WTC11 (cell line): ENCODE measurements at regions not wholly inside any gene's neighbourhood (a gene's known extent, or its start where the extent isn't known, plus 50 kb on each side); places are given as distances from the start of the nearest gene placed in this dataset.

Experiments used
- ATAC-seq: fragments of 200-7000 bp; cut with Tn5 transposase; 2 replicates; pipeline ENCODE4 v1.10.0; 2021; ENCODE audit warnings: mild to moderate bottlenecking, moderate library complexity
- CTCF ChIA-PET: fragments of 300-600 bp; sonication (Branson Sonifier 250); formaldehyde crosslinking; loops from one replicate; lab custom pipeline; 2021; ENCODE audit warnings: antibody characterized with exemption; lab: Charles Lee
- POLR2A ChIA-PET: fragments of 350-600 bp; sonication (Branson Sonifier 250); formaldehyde crosslinking; loops from one replicate; lab custom pipeline; 2021; ENCODE audit warnings: antibody characterized with exemption; lab: Charles Lee
- DNase-seq: peaks from one replicate; pipeline ENCODE4 v3.0.0; 2021; ENCODE audit warnings: low spot score
- H3K27ac Mint-ChIP-seq: 2 replicates; pipeline ENCODE4 v1.8.0; 2021; ENCODE audit warnings: mixed read lengths
- H3K27me3 Mint-ChIP-seq: 2 replicates; pipeline ENCODE4 v1.8.0; 2021; ENCODE audit warnings: low read depth, mild to moderate bottlenecking, moderate library complexity, mixed read lengths
- H3K36me3 Mint-ChIP-seq: 2 replicates; pipeline ENCODE4 v1.8.0; 2021; ENCODE audit warnings: mixed read lengths
- H3K4me1 Mint-ChIP-seq: 2 replicates; pipeline ENCODE4 v1.8.0; 2022; ENCODE audit warnings: mixed read lengths
- H3K4me3 Mint-ChIP-seq: 2 replicates; pipeline ENCODE4 v1.8.0; 2021; ENCODE audit warnings: mild to moderate bottlenecking, moderate library complexity, mixed read lengths
- H3K9me3 Mint-ChIP-seq: 2 replicates; pipeline ENCODE4 v1.8.0; 2021; ENCODE audit warnings: mixed read lengths
- ATF2 ChIP-seq: sonication (generic); formaldehyde crosslinking; IDR thresholded peaks from 2 replicates; pipeline ENCODE4 v1.8.1; 2022; ENCODE audit warnings: low read depth, missing genetic modification reagents, borderline replicate concordance
- CBFB ChIP-seq: sonication (generic); formaldehyde crosslinking; IDR thresholded peaks from 2 replicates; pipeline ENCODE4 v1.8.1; 2022; ENCODE audit warnings: mild to moderate bottlenecking, low read depth, missing genetic modification reagents
- FOXP1 ChIP-seq: sonication (generic); formaldehyde crosslinking; IDR thresholded peaks from 2 replicates; pipeline ENCODE4 v1.8.0; 2022; ENCODE audit warnings: missing genetic modification reagents, mild to moderate bottlenecking, moderate library complexity, borderline replicate concordance
- HMGXB4 ChIP-seq: sonication (generic); formaldehyde crosslinking; IDR thresholded peaks from 2 replicates; pipeline ENCODE4 v1.8.1; 2023; ENCODE audit warnings: mild to moderate bottlenecking, moderate library complexity, missing genetic modification reagents
- IRF1 ChIP-seq: sonication (generic); formaldehyde crosslinking; IDR thresholded peaks from 2 replicates; pipeline ENCODE4 v1.8.0; 2023; ENCODE audit warnings: missing genetic modification reagents
- MLX ChIP-seq: sonication (generic); formaldehyde crosslinking; IDR thresholded peaks from 2 replicates; pipeline ENCODE4 v1.8.1; 2023; ENCODE audit warnings: mild to moderate bottlenecking, missing genetic modification reagents, moderate library complexity
- MYBL2 ChIP-seq: sonication (generic); formaldehyde crosslinking; IDR thresholded peaks from 2 replicates; pipeline ENCODE4 v1.8.1; 2023; ENCODE audit warnings: mild to moderate bottlenecking, moderate library complexity, missing genetic modification reagents
- RORB ChIP-seq: fragments of 250-450 bp; sonication (Bioruptor Pico); IDR thresholded peaks from 2 replicates; pipeline ENCODE4 v1.9.0; 2021; ENCODE audit warnings: mild to moderate bottlenecking
- SMAD3 ChIP-seq: sonication (generic); formaldehyde crosslinking; IDR thresholded peaks from 2 replicates; pipeline ENCODE4 v1.8.0; 2022; ENCODE audit warnings: missing genetic modification reagents, mild to moderate bottlenecking, borderline replicate concordance
- SOX15 ChIP-seq: fragments of 250-450 bp; sonication (Bioruptor Pico); IDR thresholded peaks from 2 replicates; pipeline ENCODE4 v1.9.0; 2021; ENCODE audit warnings: mild to moderate bottlenecking
- SP1 ChIP-seq: sonication (generic); formaldehyde crosslinking; conservative IDR thresholded peaks from 2 replicates; pipeline ENCODE4 v1.8.1; 2022; ENCODE audit warnings: missing genetic modification reagents
- TEAD4 ChIP-seq: sonication (generic); formaldehyde crosslinking; IDR thresholded peaks from 2 replicates; pipeline ENCODE4 v1.8.0; 2022; ENCODE audit warnings: mild to moderate bottlenecking, missing genetic modification reagents
- USF1 ChIP-seq: sonication (generic); formaldehyde crosslinking; IDR thresholded peaks from 2 replicates; pipeline ENCODE4 v1.8.0; 2022; ENCODE audit warnings: mild to moderate bottlenecking, missing genetic modification reagents
- ZNF138 ChIP-seq: sonication (generic); formaldehyde crosslinking; conservative IDR thresholded peaks from 2 replicates; pipeline ENCODE4 v1.8.1; 2022; ENCODE audit warnings: mild to moderate bottlenecking, moderate library complexity, missing genetic modification reagents
- ZNF219 ChIP-seq: sonication (generic); formaldehyde crosslinking; IDR thresholded peaks from 2 replicates; pipeline ENCODE4 v1.8.0; 2023; ENCODE audit warnings: missing genetic modification reagents, mild to moderate bottlenecking, borderline replicate concordance
- ZNF263 ChIP-seq: sonication (generic); formaldehyde crosslinking; IDR thresholded peaks from 2 replicates; pipeline ENCODE4 v1.8.1; 2022; ENCODE audit warnings: low read depth, mild to moderate bottlenecking, moderate library complexity, missing genetic modification reagents
- ZNF317 ChIP-seq: sonication (generic); formaldehyde crosslinking; IDR thresholded peaks from 2 replicates; pipeline ENCODE4 v1.8.1; 2023; ENCODE audit warnings: low read depth, mild to moderate bottlenecking, moderate library complexity, missing genetic modification reagents, borderline replicate concordance
- ZNF423 ChIP-seq: fragments of 250-450 bp; sonication (Bioruptor Pico); IDR thresholded peaks from 2 replicates; pipeline ENCODE4 v2.1.2; 2022; ENCODE audit warnings: mild to moderate bottlenecking, moderate library complexity
- TF ChIP-seq, protein P1 (sequence below): fragments of 250-450 bp; sonication (Bioruptor Pico); IDR thresholded peaks from 2 replicates; pipeline ENCODE4 v2.1.2; 2022; ENCODE audit warnings: mild to moderate bottlenecking, moderate library complexity
- TF ChIP-seq, protein P2 (sequence below): sonication (generic); formaldehyde crosslinking; IDR thresholded peaks from 2 replicates; pipeline ENCODE4 v1.8.1; 2022; ENCODE audit warnings: missing genetic modification reagents, borderline replicate concordance
- TF ChIP-seq, protein P3 (sequence below): sonication (generic); formaldehyde crosslinking; IDR thresholded peaks from 2 replicates; pipeline ENCODE4 v1.8.1; 2023; ENCODE audit warnings: mild to moderate bottlenecking, missing genetic modification reagents

DNA sequence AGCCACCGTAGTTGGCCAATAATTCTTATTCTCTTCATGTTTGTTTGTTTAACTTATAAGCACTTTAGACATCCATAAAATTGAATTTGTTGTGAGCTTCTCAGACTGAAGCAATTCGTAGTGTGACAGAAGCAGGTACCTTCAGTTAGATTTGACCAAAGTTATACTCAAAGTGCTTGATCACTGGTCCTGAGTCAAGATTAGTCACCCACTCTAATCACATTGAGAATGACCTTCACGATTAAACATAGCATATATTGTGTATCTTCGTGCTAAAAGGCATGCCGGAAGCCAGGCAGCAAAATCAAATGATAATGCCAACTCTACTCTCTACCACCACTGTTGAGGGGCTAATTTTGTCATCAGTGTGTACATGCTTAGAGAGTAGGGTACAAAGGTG lies 763.7 kb upstream of the MBL2 start:
- no peak overlapping the region for H3K27ac Mint-ChIP-seq
- H3K27me3 Mint-ChIP-seq: no peaks in the 10 kb centered on the region; the same call in 1 of the 2 replicates
- POLR2A ChIA-PET: no interaction called here
- peaks cover 12% of the 10 kb centered on the region for H3K36me3 Mint-ChIP-seq
- TF ChIP-seq ZNF138 (CRISPR knock-in tag) (no peak), ATF2 (no peak), HMGXB4 (CRISPR knock-in tag) (no peak), CBFB (no peak)
- TF ChIP-seq, protein P1, sequence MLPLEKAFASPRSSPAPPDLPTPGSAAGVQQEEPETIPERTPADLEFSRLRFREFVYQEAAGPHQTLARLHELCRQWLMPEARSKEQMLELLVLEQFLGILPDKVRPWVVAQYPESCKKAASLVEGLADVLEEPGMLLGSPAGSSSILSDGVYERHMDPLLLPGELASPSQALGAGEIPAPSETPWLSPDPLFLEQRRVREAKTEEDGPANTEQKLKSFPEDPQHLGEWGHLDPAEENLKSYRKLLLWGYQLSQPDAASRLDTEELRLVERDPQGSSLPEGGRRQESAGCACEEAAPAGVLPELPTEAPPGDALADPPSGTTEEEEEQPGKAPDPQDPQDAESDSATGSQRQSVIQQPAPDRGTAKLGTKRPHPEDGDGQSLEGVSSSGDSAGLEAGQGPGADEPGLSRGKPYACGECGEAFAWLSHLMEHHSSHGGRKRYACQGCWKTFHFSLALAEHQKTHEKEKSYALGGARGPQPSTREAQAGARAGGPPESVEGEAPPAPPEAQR (CRISPR knock-in tag): no peak
- ATAC-seq (no peak), DNase-seq (no peak)
- CTCF ChIA-PET: no interaction called here
- H3K4me1 Mint-ChIP-seq: peaks cover 11% of the 10 kb centered on the region
- H3K4me3 Mint-ChIP-seq: no peak overlapping the region
- peaks cover 7% of the 10 kb centered on the region for H3K9me3 Mint-ChIP-seq

- H3K36me3 Mint-ChIP-seq: peaks cover 12% of the 10 kb centered on the region
- H3K4me3 Mint-ChIP-seq: no peak overlapping the region
- peaks cover 17% of the 10 kb centered on the region for H3K4me1 Mint-ChIP-seq
- H3K27ac Mint-ChIP-seq: no peak overlapping the region
- POLR2A ChIA-PET: no interaction called here
- CTCF ChIA-PET: no interaction called here
- no peak for ATAC-seq
- H3K27me3 Mint-ChIP-seq: no peaks in the 10 kb centered on the region; the same call in 1 of the 2 replicates
- H3K9me3 Mint-ChIP-seq: peaks cover 7% of the 10 kb centered on the region
- DNase-seq: no peak
- TF ChIP-seq ZNF219 (CRISPR knock-in tag) (no peak), SOX15 (no peak), SMAD3 (CRISPR knock-in tag) (no peak), IRF1 (CRISPR knock-in tag) (no peak), ZNF423 (CRISPR knock-in tag) (no peak), USF1 (CRISPR knock-in tag) (no peak), MLX (CRISPR knock-in tag) (no peak), FOXP1 (no peak), HMGXB4 (CRISPR knock-in tag) (no peak), MYBL2 (CRISPR knock-in tag) (no peak), SP1 (CRISPR knock-in tag) (no peak), RORB (no peak), ZNF317 (CRISPR knock-in tag) (no peak), ZNF263 (CRISPR knock-in tag) (no peak), TEAD4 (no peak)
- TF ChIP-seq, protein P2, sequence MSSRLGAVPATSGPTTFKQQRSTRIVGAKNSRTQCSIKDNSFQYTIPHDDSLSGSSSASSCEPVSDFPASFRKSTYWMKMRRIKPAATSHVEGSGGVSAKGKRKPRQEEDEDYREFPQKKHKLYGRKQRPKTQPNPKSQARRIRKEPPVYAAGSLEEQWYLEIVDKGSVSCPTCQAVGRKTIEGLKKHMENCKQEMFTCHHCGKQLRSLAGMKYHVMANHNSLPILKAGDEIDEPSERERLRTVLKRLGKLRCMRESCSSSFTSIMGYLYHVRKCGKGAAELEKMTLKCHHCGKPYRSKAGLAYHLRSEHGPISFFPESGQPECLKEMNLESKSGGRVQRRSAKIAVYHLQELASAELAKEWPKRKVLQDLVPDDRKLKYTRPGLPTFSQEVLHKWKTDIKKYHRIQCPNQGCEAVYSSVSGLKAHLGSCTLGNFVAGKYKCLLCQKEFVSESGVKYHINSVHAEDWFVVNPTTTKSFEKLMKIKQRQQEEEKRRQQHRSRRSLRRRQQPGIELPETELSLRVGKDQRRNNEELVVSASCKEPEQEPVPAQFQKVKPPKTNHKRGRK (CRISPR knock-in tag): no peak
- TF ChIP-seq, protein P3, sequence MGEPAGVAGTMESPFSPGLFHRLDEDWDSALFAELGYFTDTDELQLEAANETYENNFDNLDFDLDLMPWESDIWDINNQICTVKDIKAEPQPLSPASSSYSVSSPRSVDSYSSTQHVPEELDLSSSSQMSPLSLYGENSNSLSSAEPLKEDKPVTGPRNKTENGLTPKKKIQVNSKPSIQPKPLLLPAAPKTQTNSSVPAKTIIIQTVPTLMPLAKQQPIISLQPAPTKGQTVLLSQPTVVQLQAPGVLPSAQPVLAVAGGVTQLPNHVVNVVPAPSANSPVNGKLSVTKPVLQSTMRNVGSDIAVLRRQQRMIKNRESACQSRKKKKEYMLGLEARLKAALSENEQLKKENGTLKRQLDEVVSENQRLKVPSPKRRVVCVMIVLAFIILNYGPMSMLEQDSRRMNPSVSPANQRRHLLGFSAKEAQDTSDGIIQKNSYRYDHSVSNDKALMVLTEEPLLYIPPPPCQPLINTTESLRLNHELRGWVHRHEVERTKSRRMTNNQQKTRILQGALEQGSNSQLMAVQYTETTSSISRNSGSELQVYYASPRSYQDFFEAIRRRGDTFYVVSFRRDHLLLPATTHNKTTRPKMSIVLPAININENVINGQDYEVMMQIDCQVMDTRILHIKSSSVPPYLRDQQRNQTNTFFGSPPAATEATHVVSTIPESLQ (CRISPR knock-in tag): no peak
These were observed 761.8 kb upstream of the MBL2 start for GRCh38 chr10:53534428-53534827.
